ENCODE measurements at regions not wholly inside any gene's neighbourhood (a gene's known extent, or its start where the extent isn't known, plus 50 kb on each side); places are given as distances from the start of the nearest gene placed in this dataset.

- no peak for TF ChIP-seq EZH2phosphoT487 (conservative IDR thresholded peaks at IDR 0.05; ENCODE audit: low read length)
- no peak for TF ChIP-seq CTCF (IDR thresholded peaks at IDR 0.05; ENCODE audit: insufficient read depth, low read length, poor library complexity, severe bottlenecking)
- H3K9me2 ChIP-seq (replicated peaks; ENCODE audit: insufficient read depth, low read length) = no peaks in the 10 kb centered on the region
- H3F3A ChIP-seq (ENCODE audit: insufficient read depth) = no peaks in the 10 kb centered on the region
- H3K9ac ChIP-seq (ENCODE audit: low read length) = no peak overlapping the region
- no peak overlapping the region for H2AFZ ChIP-seq (ENCODE audit: low read depth, low read length, severe bottlenecking)
- H3K4me2 ChIP-seq (ENCODE audit: low read depth, low read length, poor library complexity, severe bottlenecking) = no peak overlapping the region
- H4K20me1 ChIP-seq (ENCODE audit: low read depth, low read length) = no peaks in the 10 kb centered on the region; the same call in 1 of the 2 replicates
- no peaks in the 10 kb centered on the region for H3K36me3 ChIP-seq (ENCODE audit: low read length)
- no peak overlapping the region for H3K27ac ChIP-seq (ENCODE audit: low read depth, low read length)
- H3K9me3 ChIP-seq (ENCODE audit: insufficient read depth, low read length) = no peaks in the 10 kb centered on the region
- no peaks in the 10 kb centered on the region for H3K27me3 ChIP-seq (ENCODE audit: low read length)
- no peak overlapping the region for H3K4me3 ChIP-seq (ENCODE audit: insufficient read depth, low read length, poor library complexity, severe bottlenecking)
- no peaks in the 10 kb centered on the region for H3K79me2 ChIP-seq (ENCODE audit: insufficient read depth, low read length)
Observed at GRCh38 chr3:147184794-147185193, 221.5 kb downstream of the ZIC4 start.

- Histone ChIP-seq H3F3A (ENCODE audit: insufficient read depth) (no peaks in the 10 kb centered on the region), H3K27ac (ENCODE audit: low read depth, low read length) (no peak overlapping the region), H3K9ac (ENCODE audit: low read length) (no peak overlapping the region), H3K9me2 (replicated peaks; ENCODE audit: insufficient read depth, low read length) (no peaks in the 10 kb centered on the region), H3K36me3 (ENCODE audit: low read length) (no peaks in the 10 kb centered on the region), H3K9me3 (ENCODE audit: insufficient read depth, low read length) (no peaks in the 10 kb centered on the region), H3K27me3 (ENCODE audit: low read length) (no peaks in the 10 kb centered on the region), H3K79me2 (ENCODE audit: insufficient read depth, low read length) (no peaks in the 10 kb centered on the region), H4K20me1 (ENCODE audit: low read depth, low read length) (no peaks in the 10 kb centered on the region), H2AFZ (ENCODE audit: low read depth, low read length, severe bottlenecking) (no peak overlapping the region), H3K4me2 (ENCODE audit: low read depth, low read length, poor library complexity, severe bottlenecking) (no peak overlapping the region), H3K4me3 (ENCODE audit: insufficient read depth, low read length, poor library complexity, severe bottlenecking) (no peak overlapping the region)
- no peak for TF ChIP-seq CTCF (IDR thresholded peaks at IDR 0.05; ENCODE audit: insufficient read depth, low read length, poor library complexity, severe bottlenecking)
- no peak for TF ChIP-seq EZH2phosphoT487 (conservative IDR thresholded peaks at IDR 0.05; ENCODE audit: low read length)
Observed at GRCh38 chr3:147173257-147173656, 233.1 kb downstream of the ZIC4 start.

GRCh38 chr3:147162743-147163142, 243.6 kb downstream of the ZIC4 start:
- Histone ChIP-seq H3K4me3 (ENCODE audit: insufficient read depth, low read length, poor library complexity, severe bottlenecking) (no peak overlapping the region), H3F3A (ENCODE audit: insufficient read depth) (no peaks in the 10 kb centered on the region), H3K27me3 (ENCODE audit: low read length) (no peaks in the 10 kb centered on the region), H3K9me3 (ENCODE audit: insufficient read depth, low read length) (no peaks in the 10 kb centered on the region), H2AFZ (ENCODE audit: low read depth, low read length, severe bottlenecking) (no peak overlapping the region), H3K36me3 (ENCODE audit: low read length) (no peaks in the 10 kb centered on the region), H3K79me2 (ENCODE audit: insufficient read depth, low read length) (no peaks in the 10 kb centered on the region), H3K9ac (ENCODE audit: low read length) (no peak overlapping the region), H3K27ac (ENCODE audit: low read depth, low read length) (no peak overlapping the region), H4K20me1 (ENCODE audit: low read depth, low read length) (no peaks in the 10 kb centered on the region), H3K9me2 (replicated peaks; ENCODE audit: insufficient read depth, low read length) (0 out of 2 replicates have a peak, but pooled peaks cover 4% of the 10 kb centered on the region), H3K4me2 (ENCODE audit: low read depth, low read length, poor library complexity, severe bottlenecking) (no peak overlapping the region)
- TF ChIP-seq EZH2phosphoT487 (conservative IDR thresholded peaks at IDR 0.05; ENCODE audit: low read length) (no peak), CTCF (IDR thresholded peaks at IDR 0.05; ENCODE audit: insufficient read depth, low read length, poor library complexity, severe bottlenecking) (no peak)
